ENCODE measurements at regions not wholly inside any gene's neighbourhood (a gene's known extent, or its start where the extent isn't known, plus 50 kb on each side); places are given as distances from the start of the nearest gene placed in this dataset.

DNA sequence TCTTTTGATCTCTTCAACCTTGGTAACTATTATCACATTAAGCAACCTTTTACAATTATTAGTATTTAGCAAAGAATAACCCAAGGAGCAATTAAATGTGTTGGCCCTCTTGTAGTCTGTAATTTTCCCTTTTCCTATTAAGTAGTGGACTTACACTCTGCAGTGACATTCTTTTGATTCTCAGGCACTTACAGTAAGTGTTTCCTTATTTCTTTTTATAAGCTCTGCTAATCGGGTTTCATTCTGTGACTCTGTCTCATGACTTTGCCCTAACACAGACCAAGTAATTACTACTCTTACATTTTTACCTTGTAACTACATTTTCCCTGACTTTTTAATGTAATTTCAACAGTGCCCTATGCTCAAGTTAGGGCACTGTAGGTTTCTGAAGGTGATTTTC lies 104.0 kb upstream of the EPHA7 start:
- TF ChIP-seq POLR2A (IDR thresholded peaks at IDR 0.05; ENCODE audit: borderline replicate concordance, extremely low read depth, insufficient read depth, insufficient read length) (no peak), ZNF274 (IDR thresholded peaks at IDR 0.05; ENCODE audit: low read depth, low read length) (no peak), TCF7L2 (IDR thresholded peaks at IDR 0.05; ENCODE audit: borderline replicate concordance, extremely low read depth, insufficient read depth, insufficient read length) (no peak)
- TF ChIP-seq, protein P1, sequence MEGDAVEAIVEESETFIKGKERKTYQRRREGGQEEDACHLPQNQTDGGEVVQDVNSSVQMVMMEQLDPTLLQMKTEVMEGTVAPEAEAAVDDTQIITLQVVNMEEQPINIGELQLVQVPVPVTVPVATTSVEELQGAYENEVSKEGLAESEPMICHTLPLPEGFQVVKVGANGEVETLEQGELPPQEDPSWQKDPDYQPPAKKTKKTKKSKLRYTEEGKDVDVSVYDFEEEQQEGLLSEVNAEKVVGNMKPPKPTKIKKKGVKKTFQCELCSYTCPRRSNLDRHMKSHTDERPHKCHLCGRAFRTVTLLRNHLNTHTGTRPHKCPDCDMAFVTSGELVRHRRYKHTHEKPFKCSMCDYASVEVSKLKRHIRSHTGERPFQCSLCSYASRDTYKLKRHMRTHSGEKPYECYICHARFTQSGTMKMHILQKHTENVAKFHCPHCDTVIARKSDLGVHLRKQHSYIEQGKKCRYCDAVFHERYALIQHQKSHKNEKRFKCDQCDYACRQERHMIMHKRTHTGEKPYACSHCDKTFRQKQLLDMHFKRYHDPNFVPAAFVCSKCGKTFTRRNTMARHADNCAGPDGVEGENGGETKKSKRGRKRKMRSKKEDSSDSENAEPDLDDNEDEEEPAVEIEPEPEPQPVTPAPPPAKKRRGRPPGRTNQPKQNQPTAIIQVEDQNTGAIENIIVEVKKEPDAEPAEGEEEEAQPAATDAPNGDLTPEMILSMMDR (IDR thresholded peaks at IDR 0.05 in 2 of 3, conservative IDR thresholded peaks at IDR 0.05 in 1 of 3; ENCODE audit: borderline replicate concordance in 1 of 3, insufficient read depth in 1 of 3, low read depth in 2 of 3, low read length in 2 of 3): no peak

All from HCT116 (cell line).